ENCODE measurements at regions not wholly inside any gene's neighbourhood (a gene's known extent, or its start where the extent isn't known, plus 50 kb on each side); places are given as distances from the start of the nearest gene placed in this dataset.

GRCh38 chr6:120700001-120700400 is 634.3 kb downstream of the TBC1D32 start:
- H3K4me3 Mint-ChIP-seq = no peak overlapping the region
- H3K36me3 Mint-ChIP-seq (ENCODE audit: low read depth) = no peaks in the 10 kb centered on the region
- H3K9me3 Mint-ChIP-seq = no peaks in the 10 kb centered on the region
- H3K27ac Mint-ChIP-seq = no peak overlapping the region
- H3K27me3 Mint-ChIP-seq (ENCODE audit: low read depth, poor library complexity) = peaks cover 4% of the 10 kb centered on the region
- peaks cover 5% of the 10 kb centered on the region for H3K4me1 Mint-ChIP-seq
- no peak for TF ChIP-seq CTCF (IDR thresholded peaks at IDR 0.05)
- no peak for DNase-seq

- H3K36me3 Mint-ChIP-seq (ENCODE audit: low read depth) = no peaks in the 10 kb centered on the region
- TF ChIP-seq CTCF (IDR thresholded peaks at IDR 0.05) = no peak
Measured at GRCh38 chr6:120686492-120686891, 647.8 kb downstream of the TBC1D32 start.

GRCh38 chr6:120682145-120682544 is 652.1 kb downstream of the TBC1D32 start:
- no peaks in the 10 kb centered on the region for H3K27me3 Mint-ChIP-seq (ENCODE audit: low read depth, poor library complexity)
- H3K36me3 Mint-ChIP-seq (ENCODE audit: low read depth) = no peaks in the 10 kb centered on the region
- H3K9me3 Mint-ChIP-seq = no peaks in the 10 kb centered on the region
- H3K4me3 Mint-ChIP-seq = no peak overlapping the region
- no peak overlapping the region for H3K27ac Mint-ChIP-seq
- no peaks in the 10 kb centered on the region for H3K4me1 Mint-ChIP-seq
- TF ChIP-seq CTCF (IDR thresholded peaks at IDR 0.05) = no peak
- DNase-seq = no peak

More at GRCh38 chr6:120686492-120686891, 647.8 kb downstream of the TBC1D32 start:
- Mint-ChIP-seq H3K27ac (no peak overlapping the region), H3K27me3 (ENCODE audit: low read depth, poor library complexity) (no peaks in the 10 kb centered on the region), H3K4me1 (peaks cover 5% of the 10 kb centered on the region), H3K4me3 (no peak overlapping the region), H3K9me3 (peaks cover 14% of the 10 kb centered on the region)
- DNase-seq = no peak

GRCh38 chr6:120681204-120681603 is 653.1 kb downstream of the TBC1D32 start:
- Mint-ChIP-seq H3K27me3 (ENCODE audit: low read depth, poor library complexity) (no peaks in the 10 kb centered on the region), H3K27ac (no peak overlapping the region), H3K9me3 (no peaks in the 10 kb centered on the region), H3K4me1 (no peaks in the 10 kb centered on the region), H3K4me3 (no peak overlapping the region), H3K36me3 (ENCODE audit: low read depth) (no peaks in the 10 kb centered on the region)
- no peak for DNase-seq
- TF ChIP-seq CTCF (IDR thresholded peaks at IDR 0.05) = no peak

- no peak for TF ChIP-seq CTCF (IDR thresholded peaks at IDR 0.05)
- Mint-ChIP-seq H3K27me3 (ENCODE audit: low read depth, poor library complexity) (no peaks in the 10 kb centered on the region), H3K9me3 (no peaks in the 10 kb centered on the region), H3K4me1 (no peaks in the 10 kb centered on the region), H3K4me3 (no peak overlapping the region), H3K36me3 (ENCODE audit: low read depth) (no peaks in the 10 kb centered on the region), H3K27ac (no peak overlapping the region)
- DNase-seq = no peak
Measured at GRCh38 chr6:120675886-120676285, 658.4 kb downstream of the TBC1D32 start.

- no peak for TF ChIP-seq CTCF (IDR thresholded peaks at IDR 0.05)
- Mint-ChIP-seq H3K4me3 (no peak overlapping the region), H3K9me3 (peaks cover 18% of the 10 kb centered on the region), H3K4me1 (no peaks in the 10 kb centered on the region), H3K27me3 (ENCODE audit: low read depth, poor library complexity) (no peaks in the 10 kb centered on the region), H3K27ac (no peak overlapping the region), H3K36me3 (ENCODE audit: low read depth) (no peaks in the 10 kb centered on the region)
- DNase-seq = peak; percentile 2
Measured at GRCh38 chr6:120671519-120671918, 662.8 kb downstream of the TBC1D32 start.
